SK-N-SH (cell line): ENCODE measurements at regions not wholly inside any gene's neighbourhood (a gene's known extent, or its start where the extent isn't known, plus 50 kb on each side); places are given as distances from the start of the nearest gene placed in this dataset.

Experiments
- CTCF ChIA-PET: fragments of 300-600, 350-600 bp; formaldehyde crosslinking; extraction: SDS; loops from one replicate; lab custom pipeline; 2021; lab: Yijun Ruan, JAX
- POLR2A ChIA-PET: fragments of 350-600 bp; sonication (Branson Sonifier 250); formaldehyde crosslinking; extraction: SDS; loops from one replicate; lab custom pipeline; 2020; ENCODE audit warnings: antibody characterized with exemption, inconsistent platforms; lab: Yijun Ruan, JAX
- DNase-seq: peaks from one replicate; pipeline ENCODE4 v3.0.0; 2012
- H2AFZ ChIP-seq: fragments of 200-600 bp; sonication (generic); 2 replicates; pipeline ENCODE4 v1.8.1; 2016; ENCODE audit warnings: antibody characterized with exemption, mild to moderate bottlenecking, low read depth
- H3F3A ChIP-seq: fragments of 200-600 bp; sonication (generic); replicated peaks from 2 replicates; pipeline ENCODE3; 2016; ENCODE audit warnings: antibody characterized with exemption, mild to moderate bottlenecking; ENCODE audit not compliant: insufficient read depth
- H3K27ac ChIP-seq, 2 experiments: fragments of 200-500 bp in 1 of 2; fragments of 200-600 bp in 1 of 2; sonication (Bioruptor generic) in 1 of 2; sonication (generic), shearing (Covaris generic) in 1 of 2; 2 replicates each; pipeline versions ENCODE4 v1.5.1 to v1.6.1; 2014 to 2016; ENCODE audit warnings: low read depth in 2 of 2, inconsistent platforms in 1 of 2, low read length in 1 of 2, mild to moderate bottlenecking in 1 of 2, mixed read lengths in 1 of 2
- H3K27me3 ChIP-seq: fragments of 200-600 bp; sonication (generic), shearing (Covaris generic); 2 replicates; pipeline ENCODE4 v1.6.1; 2016; ENCODE audit warnings: mixed run types; ENCODE audit not compliant: insufficient read depth
- H3K36me3 ChIP-seq, 2 experiments: fragments of 200-500 bp in 1 of 2; fragments of 200-600 bp in 1 of 2; sonication (Bioruptor generic) in 1 of 2; sonication (generic) in 1 of 2; replicated peaks in 1 of 2; 2 replicates each; pipeline versions ENCODE3 to v1.5.1; 2014 to 2016; ENCODE audit warnings: low read length in 1 of 2, mild to moderate bottlenecking in 1 of 2; ENCODE audit not compliant: insufficient read depth in 2 of 2, control insufficient read depth in 1 of 2
- H3K4me1 ChIP-seq, 2 experiments: fragments of 200-500 bp in 1 of 2; fragments of 200-600 bp in 1 of 2; sonication (Bioruptor generic) in 1 of 2; sonication (generic), shearing (Covaris generic) in 1 of 2; 2 replicates each; pipeline versions ENCODE4 v1.5.1 to v1.6.1; 2014 to 2016; ENCODE audit warnings: low read depth in 1 of 2, low read length in 1 of 2, mixed run types in 1 of 2; ENCODE audit not compliant: insufficient read depth in 2 of 2, control insufficient read depth in 1 of 2
- H3K4me2 ChIP-seq: fragments of 200-600 bp; sonication (generic), shearing (Covaris generic); 2 replicates; pipeline ENCODE4 v1.6.1; 2017; ENCODE audit warnings: mixed run types
- H3K4me3 ChIP-seq, 2 experiments: fragments of 200-500 bp in 1 of 2; fragments of 200-600 bp in 1 of 2; sonication (Bioruptor generic) in 1 of 2; sonication (generic), shearing (Covaris generic) in 1 of 2; 2 replicates each; pipeline versions ENCODE4 v1.5.1 to v1.8.1; 2014 to 2016; ENCODE audit warnings: low read depth in 2 of 2, inconsistent platforms in 1 of 2, low read length in 1 of 2, mild to moderate bottlenecking in 1 of 2, mixed read lengths in 1 of 2, moderate library complexity in 1 of 2
- H3K79me2 ChIP-seq: fragments of 200-600 bp; sonication (generic); 2 replicates; pipeline ENCODE4 v1.8.1; 2017; ENCODE audit warnings: mild to moderate bottlenecking; ENCODE audit not compliant: insufficient read depth
- H3K9ac ChIP-seq: fragments of 200-600 bp; sonication (generic); 2 replicates; pipeline ENCODE4 v1.6.1; 2017; ENCODE audit warnings: mixed run types
- H3K9me2 ChIP-seq: fragments of 200-600 bp; sonication (generic); 2 replicates; pipeline ENCODE4 v1.6.1; 2017; ENCODE audit warnings: mixed run types
- H3K9me3 ChIP-seq: fragments of 200-600 bp; sonication (generic); 2 replicates; pipeline ENCODE4 v1.6.1; 2017; ENCODE audit warnings: mixed run types, mild to moderate bottlenecking, moderate library complexity
- H4K20me1 ChIP-seq: fragments of 200-600 bp; sonication (generic); 2 replicates; pipeline ENCODE4 v1.6.1; 2017; ENCODE audit warnings: mild to moderate bottlenecking, mixed run types; ENCODE audit not compliant: insufficient read depth
- ELF1 ChIP-seq: IDR thresholded peaks from 2 replicates; pipeline ENCODE4 v1.4.0; 2012
- EP300 ChIP-seq, 2 experiments: IDR thresholded peaks; 2 replicates each; pipeline versions ENCODE4 v1.4.0 to v1.6.1; 2012; ENCODE audit warnings: borderline replicate concordance in 1 of 2, low read depth in 1 of 2, low read length in 1 of 2
- FOSL2 ChIP-seq: IDR thresholded peaks from 2 replicates; pipeline ENCODE4 v1.4.0; 2012; ENCODE audit warnings: low read depth, mild to moderate bottlenecking, moderate library complexity, borderline replicate concordance
- FOXJ3 ChIP-seq: sonication (generic); formaldehyde crosslinking; IDR thresholded peaks from 2 replicates; pipeline ENCODE4 v1.5.1; 2020; ENCODE audit warnings: mild to moderate bottlenecking, missing genetic modification reagents
- FOXM1 ChIP-seq: IDR thresholded peaks from 2 replicates; pipeline ENCODE4 v1.4.0; 2012; ENCODE audit warnings: low read depth, mild to moderate bottlenecking
- IRF3 ChIP-seq: fragments of 150-350 bp; IDR thresholded peaks from 2 replicates; pipeline ENCODE4 v1.6.1; 2016; ENCODE audit warnings: mild to moderate bottlenecking, low read depth, low read length
- NFIC ChIP-seq: IDR thresholded peaks from 2 replicates; pipeline ENCODE4 v1.4.0; 2012; ENCODE audit warnings: borderline replicate concordance
- POLR2AphosphoS5 ChIP-seq: IDR thresholded peaks from 2 replicates; pipeline ENCODE4 v1.6.1; 2012; ENCODE audit warnings: low read depth, low read length
- RAD21 ChIP-seq: IDR thresholded peaks from 2 replicates; pipeline ENCODE4 v1.6.1; 2012; ENCODE audit warnings: mild to moderate bottlenecking, low read length
- RCOR1 ChIP-seq: fragments of 150-350 bp; IDR thresholded peaks from 2 replicates; pipeline ENCODE4 v1.6.1; 2017; ENCODE audit warnings: antibody characterized with exemption, low read length
- REST ChIP-seq: IDR thresholded peaks from 2 replicates; pipeline ENCODE4 v1.6.1; 2012; ENCODE audit warnings: mild to moderate bottlenecking, low read depth, low read length, moderate library complexity
- RFX5 ChIP-seq: IDR thresholded peaks from 2 replicates; pipeline ENCODE4 v1.6.1; 2012; ENCODE audit warnings: mild to moderate bottlenecking, improper control_type of control experiment, low read length
- RXRA ChIP-seq: IDR thresholded peaks from 2 replicates; pipeline ENCODE4 v1.4.0; 2012; ENCODE audit warnings: low read depth, mild to moderate bottlenecking, borderline replicate concordance
- SIN3A ChIP-seq: IDR thresholded peaks from 2 replicates; pipeline ENCODE4 v1.6.1; 2012; ENCODE audit warnings: low read depth, mild to moderate bottlenecking, low read length, moderate library complexity, borderline replicate concordance
- TAF1 ChIP-seq: IDR thresholded peaks from 2 replicates; pipeline ENCODE4 v1.6.1; 2012; ENCODE audit warnings: low read depth, mild to moderate bottlenecking, low read length, moderate library complexity, borderline replicate concordance
- TEAD4 ChIP-seq: IDR thresholded peaks from 2 replicates; pipeline ENCODE4 v1.4.0; 2012; ENCODE audit warnings: mild to moderate bottlenecking, borderline replicate concordance; ENCODE audit not compliant: insufficient read depth
- USF2 ChIP-seq: fragments of 150-350 bp; IDR thresholded peaks from 2 replicates; pipeline ENCODE4 v1.6.1; 2017; ENCODE audit warnings: antibody characterized with exemption, low read length, low read depth, borderline replicate concordance
- YY1 ChIP-seq: IDR thresholded peaks from 2 replicates; pipeline ENCODE4 v1.4.0; 2012; ENCODE audit warnings: low read depth, mild to moderate bottlenecking
- whole genome bisulfite sequencing: methylation state at CpG from one replicate; pipeline ENCODE4 v1.1.6; 2017; ENCODE audit warnings: low lambda C conversion rate; 5-methylcytosine and 5-hydroxymethylcytosine counted together
- TF ChIP-seq, protein P1 (sequence below): IDR thresholded peaks from 2 replicates; pipeline ENCODE4 v1.4.0; 2012; ENCODE audit warnings: low read depth, borderline replicate concordance

DNA sequence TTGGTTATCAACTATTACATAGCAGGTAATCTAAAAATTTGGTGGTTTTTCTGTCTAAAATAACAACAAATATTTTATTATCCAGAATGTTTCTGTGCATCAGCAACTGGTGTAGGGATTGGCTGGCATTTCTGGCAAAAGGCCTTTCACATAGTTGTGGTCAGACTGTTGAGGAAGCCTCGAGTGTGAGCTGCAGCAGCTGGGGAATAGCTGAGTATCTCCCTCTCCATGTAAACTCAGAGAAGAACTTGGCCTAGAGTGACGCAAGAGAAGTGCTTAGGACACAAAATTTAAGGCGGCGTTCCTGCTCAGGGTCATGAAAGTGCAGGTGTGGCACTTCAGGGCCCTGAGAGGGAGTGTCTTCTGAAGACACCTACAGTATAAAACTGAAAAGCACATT lies 558.9 kb downstream of the SPOCK3 start (continued):
- TF ChIP-seq USF2: no peak

GRCh38 chr4:166680796-166681195 lies 553.5 kb downstream of the SPOCK3 start:
- no peak overlapping the region for H3K9ac ChIP-seq
- no peaks in the 10 kb centered on the region for H3K36me3 ChIP-seq
- no peaks in the 10 kb centered on the region for H4K20me1 ChIP-seq
- H3K4me3 ChIP-seq: no peak overlapping the region
- no peaks in the 10 kb centered on the region for H3K79me2 ChIP-seq
- H3F3A ChIP-seq: no peaks in the 10 kb centered on the region
- CTCF ChIA-PET: no interaction called here
- no peak overlapping the region for H2AFZ ChIP-seq
- no peak overlapping the region for H3K27ac ChIP-seq
- POLR2A ChIA-PET: no interaction called here
- TF ChIP-seq POLR2AphosphoS5 (no peak), REST (no peak), NFIC (no peak), TAF1 (no peak), RXRA (no peak), FOXJ3 (CRISPR knock-in tag) (no peak), RAD21 (no peak), RCOR1 (no peak), RFX5 (no peak), TEAD4 (no peak), ELF1 (no peak), EP300 (IDR thresholded peaks at IDR 0.05; ENCODE audit: borderline replicate concordance in 1 of 2, low read depth in 1 of 2, low read length in 1 of 2) (no peak), IRF3 (no peak), YY1 (no peak), FOSL2 (no peak), SIN3A (no peak), FOXM1 (no peak)
- TF ChIP-seq, protein P1, sequence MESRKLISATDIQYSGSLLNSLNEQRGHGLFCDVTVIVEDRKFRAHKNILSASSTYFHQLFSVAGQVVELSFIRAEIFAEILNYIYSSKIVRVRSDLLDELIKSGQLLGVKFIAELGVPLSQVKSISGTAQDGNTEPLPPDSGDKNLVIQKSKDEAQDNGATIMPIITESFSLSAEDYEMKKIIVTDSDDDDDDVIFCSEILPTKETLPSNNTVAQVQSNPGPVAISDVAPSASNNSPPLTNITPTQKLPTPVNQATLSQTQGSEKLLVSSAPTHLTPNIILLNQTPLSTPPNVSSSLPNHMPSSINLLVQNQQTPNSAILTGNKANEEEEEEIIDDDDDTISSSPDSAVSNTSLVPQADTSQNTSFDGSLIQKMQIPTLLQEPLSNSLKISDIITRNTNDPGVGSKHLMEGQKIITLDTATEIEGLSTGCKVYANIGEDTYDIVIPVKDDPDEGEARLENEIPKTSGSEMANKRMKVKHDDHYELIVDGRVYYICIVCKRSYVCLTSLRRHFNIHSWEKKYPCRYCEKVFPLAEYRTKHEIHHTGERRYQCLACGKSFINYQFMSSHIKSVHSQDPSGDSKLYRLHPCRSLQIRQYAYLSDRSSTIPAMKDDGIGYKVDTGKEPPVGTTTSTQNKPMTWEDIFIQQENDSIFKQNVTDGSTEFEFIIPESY: no peak
- TF ChIP-seq, all 33 proteins: peak for 0
- no peak for DNase-seq
- no peak overlapping the region for H3K4me2 ChIP-seq
- H3K9me3 ChIP-seq: no peaks in the 10 kb centered on the region
- H3K9me2 ChIP-seq: no peaks in the 10 kb centered on the region
- 0% methylated on average over 1 of the region's 1 CpG for WGBS
- no peaks in the 10 kb centered on the region for H3K4me1 ChIP-seq
- H3K27me3 ChIP-seq: no peaks in the 10 kb centered on the region
